Kidney epithelial cell (primary cell): ENCODE measurements at regions not wholly inside any gene's neighbourhood (a gene's known extent, or its start where the extent isn't known, plus 50 kb on each side); places are given as distances from the start of the nearest gene placed in this dataset.

Source experiments
- DNase-seq: peaks from one replicate; pipeline ENCODE4 v3.0.0-alpha.2; 2010; ENCODE audit warnings: low read depth
- H3K27me3 ChIP-seq: 2 replicates; pipeline ENCODE4 v1.6.0; 2011; ENCODE audit warnings: low read length; ENCODE audit not compliant: control insufficient read depth, insufficient read depth
- H3K36me3 ChIP-seq: 2 replicates; pipeline ENCODE4 v1.5.1; 2011; ENCODE audit warnings: low read length; ENCODE audit not compliant: control insufficient read depth, insufficient read depth
- H3K4me3 ChIP-seq: 2 replicates; pipeline ENCODE4 v1.5.1; 2011; ENCODE audit warnings: low read depth, mild to moderate bottlenecking, control low read depth, low read length
- CTCF ChIP-seq: IDR thresholded peaks from 2 replicates; pipeline ENCODE4 v1.5.1; 2011; ENCODE audit warnings: mild to moderate bottlenecking, moderate library complexity, low read length, control low read depth, inconsistent platforms; ENCODE audit not compliant: insufficient read depth, poor library complexity, severe bottlenecking

- TF ChIP-seq CTCF: no peak
- no peak for DNase-seq
- peaks cover 8% of the 10 kb centered on the region for H3K27me3 ChIP-seq
- no peaks in the 10 kb centered on the region for H3K36me3 ChIP-seq
- no peak overlapping the region for H3K4me3 ChIP-seq
Measured at GRCh38 chr11:134470238-134470637, 58.2 kb upstream of the B3GAT1 start.

DNA sequence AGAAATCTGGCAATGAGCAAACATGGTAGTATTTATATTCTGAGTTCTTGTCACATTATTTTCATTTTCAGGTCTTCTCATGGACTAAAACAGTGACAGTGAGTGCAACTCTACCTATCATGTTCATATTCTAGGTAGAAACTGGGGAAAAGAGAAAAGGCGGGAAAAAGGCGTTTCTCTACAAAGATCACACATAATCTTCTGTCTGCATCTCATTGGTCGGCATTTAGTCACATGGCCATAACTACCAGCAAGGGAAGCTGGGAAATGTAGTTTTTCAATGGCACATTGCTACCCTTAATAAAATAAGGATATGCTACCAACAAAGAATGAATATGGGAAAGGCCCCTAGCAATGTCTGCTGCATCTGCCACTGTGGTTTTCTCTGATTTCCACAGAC, 57.6 kb upstream of the B3GAT1 start:
- DNase-seq: no peak
- no peaks in the 10 kb centered on the region for H3K36me3 ChIP-seq
- no peak overlapping the region for H3K4me3 ChIP-seq
- TF ChIP-seq CTCF: no peak
- H3K27me3 ChIP-seq: peaks cover 8% of the 10 kb centered on the region

DNA sequence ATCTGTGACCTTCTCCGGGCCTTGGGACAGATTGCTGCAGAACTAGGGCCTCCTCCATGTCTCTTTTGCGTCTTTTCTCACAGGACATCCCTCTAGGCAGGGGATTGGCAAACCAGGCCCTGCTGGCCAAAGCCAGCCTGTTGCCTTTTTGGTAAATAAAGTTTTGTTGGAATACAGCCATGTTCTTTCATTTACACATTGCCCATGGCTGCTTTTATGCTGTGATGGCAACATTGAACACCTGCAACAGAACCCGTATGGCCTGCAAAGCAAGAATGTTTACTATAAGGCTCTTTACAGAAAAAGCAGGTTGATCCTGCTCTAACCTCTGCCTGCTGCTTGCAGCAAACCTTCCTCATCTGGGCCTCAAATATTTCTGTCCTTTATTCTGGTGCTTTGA, 56.8 kb upstream of the B3GAT1 start:
- no peak for TF ChIP-seq CTCF
- no peaks in the 10 kb centered on the region for H3K36me3 ChIP-seq
- no peak for DNase-seq
- no peak overlapping the region for H3K4me3 ChIP-seq
- peaks cover 8% of the 10 kb centered on the region for H3K27me3 ChIP-seq

- no peak for DNase-seq
- Histone ChIP-seq H3K4me3 (no peak overlapping the region), H3K27me3 (peaks cover 8% of the 10 kb centered on the region), H3K36me3 (no peaks in the 10 kb centered on the region)
- no peak for TF ChIP-seq CTCF
Measured at GRCh38 chr11:134468081-134468668, 56.1 kb upstream of the B3GAT1 start.

DNA sequence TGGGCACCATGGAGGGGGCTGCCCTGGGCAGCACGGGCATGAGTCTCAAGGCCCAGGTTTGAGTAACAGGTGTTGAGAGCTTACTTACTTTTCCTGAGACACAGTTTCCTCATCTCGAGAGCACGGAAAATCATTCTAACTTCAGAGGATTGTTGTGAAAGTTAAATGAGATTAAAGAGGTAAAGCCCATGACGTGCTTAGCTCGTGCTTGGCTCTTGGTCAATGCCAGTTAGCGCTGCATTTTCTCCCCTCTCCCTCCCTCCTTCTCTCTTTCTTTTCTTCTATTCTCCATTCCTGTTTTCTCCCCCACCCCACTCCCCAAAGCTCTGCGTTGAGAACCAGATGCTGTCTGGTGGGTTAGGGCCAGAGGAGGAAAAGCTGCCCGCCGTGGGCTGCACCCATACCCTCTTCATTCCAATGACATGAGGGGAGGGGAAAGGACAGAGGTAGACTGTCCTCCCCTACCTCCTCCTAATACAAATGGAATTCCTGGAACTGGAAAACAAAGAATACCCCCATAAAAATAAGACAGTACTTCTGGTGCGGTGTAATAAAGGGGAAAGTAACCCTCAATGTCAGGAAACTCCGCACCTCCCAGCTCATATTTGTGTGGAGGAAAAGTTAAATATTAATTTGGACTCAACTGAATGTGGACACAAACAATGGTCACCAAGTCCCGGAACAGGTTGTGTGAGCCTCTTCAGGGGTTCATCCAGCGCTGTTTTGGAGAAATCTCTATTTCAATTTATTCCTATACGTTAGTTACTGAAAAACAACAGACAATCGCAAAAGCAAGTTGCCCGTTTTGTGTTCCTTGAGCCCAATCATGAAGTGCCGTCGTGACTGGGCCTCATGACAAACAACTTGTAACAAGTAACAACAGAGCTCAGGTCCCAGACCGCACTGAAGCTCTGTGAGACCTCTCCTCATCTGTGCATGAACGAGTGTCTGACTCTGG, 54.8 kb upstream of the B3GAT1 start:
- DNase-seq: no peak
- peaks cover 8% of the 10 kb centered on the region for H3K27me3 ChIP-seq
- no peaks in the 10 kb centered on the region for H3K36me3 ChIP-seq
- no peak for TF ChIP-seq CTCF
- H3K4me3 ChIP-seq: no peak overlapping the region
